ENCODE measurements at regions not wholly inside any gene's neighbourhood (a gene's known extent, or its start where the extent isn't known, plus 50 kb on each side); places are given as distances from the start of the nearest gene placed in this dataset.
"Not testable (repeated sequence)": the region's sequence is repeated elsewhere in the genome, so short reads cannot be mapped to it uniquely, and the experiment has no call there.

DNA sequence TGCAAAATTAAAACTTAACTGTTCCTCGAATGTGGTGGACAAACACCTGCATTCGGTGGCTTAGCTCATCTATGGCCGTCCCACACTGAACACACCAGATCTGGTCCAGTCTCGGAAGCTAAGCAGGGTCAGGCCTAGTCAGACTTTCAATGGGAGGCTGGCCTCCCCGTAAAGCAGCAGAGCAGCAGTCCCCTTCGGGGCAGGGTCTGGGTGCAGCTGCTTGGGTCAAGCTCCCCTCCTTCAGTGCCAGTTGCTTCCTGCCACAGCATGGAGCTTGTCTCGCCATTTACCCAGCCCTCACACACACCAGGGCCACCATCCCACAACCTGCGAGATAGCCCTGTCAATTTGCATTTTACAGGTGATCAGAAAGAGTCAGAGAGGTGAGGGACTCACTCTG lies 93.2 kb downstream of the TUBA3C start:
- DNase-seq (ENCODE audit: extremely low spot score), result no peak
- TF ChIP-seq BHLHE40 (IDR thresholded peaks at IDR 0.05; ENCODE audit: borderline replicate concordance), result no peak
- TF ChIP-seq FOXA1 (IDR thresholded peaks at IDR 0.05), result no peak
- TF ChIP-seq, protein P1, sequence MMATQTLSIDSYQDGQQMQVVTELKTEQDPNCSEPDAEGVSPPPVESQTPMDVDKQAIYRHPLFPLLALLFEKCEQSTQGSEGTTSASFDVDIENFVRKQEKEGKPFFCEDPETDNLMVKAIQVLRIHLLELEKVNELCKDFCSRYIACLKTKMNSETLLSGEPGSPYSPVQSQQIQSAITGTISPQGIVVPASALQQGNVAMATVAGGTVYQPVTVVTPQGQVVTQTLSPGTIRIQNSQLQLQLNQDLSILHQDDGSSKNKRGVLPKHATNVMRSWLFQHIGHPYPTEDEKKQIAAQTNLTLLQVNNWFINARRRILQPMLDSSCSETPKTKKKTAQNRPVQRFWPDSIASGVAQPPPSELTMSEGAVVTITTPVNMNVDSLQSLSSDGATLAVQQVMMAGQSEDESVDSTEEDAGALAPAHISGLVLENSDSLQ (IDR thresholded peaks at IDR 0.05), result no peak
- TF ChIP-seq L3MBTL2 (conservative IDR thresholded peaks at IDR 0.05), result no peak
- TF ChIP-seq ARNT (IDR thresholded peaks at IDR 0.05), result no peak
- no peak for TF ChIP-seq SP1 (IDR thresholded peaks at IDR 0.05)
- no peak for TF ChIP-seq FOXM1 (IDR thresholded peaks at IDR 0.05; ENCODE audit: borderline replicate concordance)
- TF ChIP-seq HDGF (IDR thresholded peaks at IDR 0.05; ENCODE audit: borderline replicate concordance), result no peak
- CTCF ChIA-PET, result interaction anchor here (0.6 kb wide), 1 partner anchor 61 kb away, joined by 4 read pairs; no protein-coding TSS in a partner anchor
- POLR2A ChIA-PET, result no interaction called here

DNA sequence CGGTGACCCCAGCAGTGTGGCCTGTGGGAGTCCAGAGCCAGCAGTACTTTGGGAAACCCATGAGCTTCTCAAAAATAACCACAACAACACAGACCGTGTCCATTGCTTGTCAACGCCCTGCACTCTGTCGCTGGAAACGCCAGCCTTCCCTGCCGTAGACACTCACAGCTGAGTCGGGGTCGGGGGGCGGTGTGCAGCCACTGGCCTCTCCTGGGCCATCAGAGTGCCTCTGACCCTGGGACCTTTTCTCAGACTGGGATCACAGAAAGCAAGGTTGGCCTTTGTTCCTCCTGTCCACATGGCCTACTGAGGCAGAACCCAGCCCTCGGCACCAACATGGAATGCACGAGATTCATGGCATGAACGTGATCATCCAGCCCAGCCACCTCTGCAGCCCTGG lies 95.7 kb downstream of the TUBA3C start:
- ChIA-PET CTCF (no interaction called here), POLR2A (no interaction called here)
- no peak for DNase-seq (ENCODE audit: extremely low spot score)
- TF ChIP-seq CTBP1 (IDR thresholded peaks at IDR 0.05; ENCODE audit: borderline replicate concordance), result no peak
- TF ChIP-seq NFRKB (IDR thresholded peaks at IDR 0.05), result no peak
- no peak for TF ChIP-seq ARNT (IDR thresholded peaks at IDR 0.05)
- TF ChIP-seq FOXM1 (IDR thresholded peaks at IDR 0.05; ENCODE audit: borderline replicate concordance), result no peak
- TF ChIP-seq L3MBTL2 (conservative IDR thresholded peaks at IDR 0.05), result no peak
- TF ChIP-seq LEF1 (IDR thresholded peaks at IDR 0.05; ENCODE audit: borderline replicate concordance), result no peak
- no peak for TF ChIP-seq FOXA1 (IDR thresholded peaks at IDR 0.05)
- TF ChIP-seq TARDBP (IDR thresholded peaks at IDR 0.05), result no peak
- no peak for TF ChIP-seq HDGF (IDR thresholded peaks at IDR 0.05; ENCODE audit: borderline replicate concordance)
- no peak for TF ChIP-seq SUZ12 (IDR thresholded peaks at IDR 0.05)
- TF ChIP-seq, protein P1 (IDR thresholded peaks at IDR 0.05), result no peak
- no peak for TF ChIP-seq BHLHE40 (IDR thresholded peaks at IDR 0.05; ENCODE audit: borderline replicate concordance)
- no peak for TF ChIP-seq ELF4 (IDR thresholded peaks at IDR 0.05)

DNA sequence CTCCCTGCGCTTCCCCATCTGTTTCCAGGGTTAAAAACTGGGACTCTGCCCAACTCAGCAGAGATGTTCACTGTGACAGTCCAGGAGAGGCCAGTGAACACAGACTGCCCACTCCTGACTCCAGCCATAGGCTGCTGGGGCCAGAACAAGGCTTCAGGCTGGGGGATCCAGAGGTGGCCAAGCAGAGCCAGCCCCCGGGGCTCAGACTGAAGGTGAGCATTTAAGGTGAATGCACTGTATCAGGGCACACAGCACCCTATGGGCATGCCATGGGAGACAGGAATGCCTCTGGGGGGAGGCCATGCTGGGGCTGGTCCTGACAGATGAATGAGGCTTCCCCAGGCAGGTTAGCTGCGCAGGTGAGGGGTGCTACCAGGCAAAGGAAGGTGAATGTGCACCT lies 96.4 kb downstream of the TUBA3C start:
- TF ChIP-seq HDGF (IDR thresholded peaks at IDR 0.05; ENCODE audit: borderline replicate concordance), result no peak
- no peak for DNase-seq (ENCODE audit: extremely low spot score)
- POLR2A ChIA-PET, result no interaction called here
- CTCF ChIA-PET, result no interaction called here

DNA sequence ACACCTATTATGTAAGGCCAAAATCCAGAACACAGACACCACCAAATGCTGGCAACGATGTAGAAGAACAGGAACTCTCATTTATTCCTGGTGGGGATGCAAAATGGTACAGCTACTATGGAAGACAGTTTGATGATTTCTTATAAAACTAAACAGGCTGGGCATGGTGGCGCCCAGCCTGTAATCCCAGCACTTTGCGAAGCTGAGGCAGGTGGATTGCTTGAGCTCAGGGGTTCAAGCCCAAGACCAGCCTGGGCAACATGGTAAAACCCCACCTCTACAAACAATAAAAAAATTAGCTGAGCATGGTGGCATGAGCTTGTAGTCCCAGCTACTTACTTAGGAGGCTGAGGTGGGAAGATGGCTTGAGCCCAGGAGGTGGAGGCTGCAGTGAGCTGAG lies 98.3 kb downstream of the TUBA3C start:
- TF ChIP-seq CTBP1 (IDR thresholded peaks at IDR 0.05; ENCODE audit: borderline replicate concordance), result no peak
- no peak for TF ChIP-seq NFRKB (IDR thresholded peaks at IDR 0.05)
- TF ChIP-seq TARDBP (IDR thresholded peaks at IDR 0.05), result no peak
- TF ChIP-seq LEF1 (IDR thresholded peaks at IDR 0.05; ENCODE audit: borderline replicate concordance), result no peak
- TF ChIP-seq, protein P1 (IDR thresholded peaks at IDR 0.05), result no peak
- TF ChIP-seq BHLHE40 (IDR thresholded peaks at IDR 0.05; ENCODE audit: borderline replicate concordance), result no peak
- no peak for TF ChIP-seq HDGF (IDR thresholded peaks at IDR 0.05; ENCODE audit: borderline replicate concordance)
- TF ChIP-seq SUZ12 (IDR thresholded peaks at IDR 0.05), result no peak
- TF ChIP-seq ARNT (IDR thresholded peaks at IDR 0.05), result no peak
- TF ChIP-seq L3MBTL2 (conservative IDR thresholded peaks at IDR 0.05), result no peak
- TF ChIP-seq FOXA1 (IDR thresholded peaks at IDR 0.05), result no peak
- ChIA-PET POLR2A (no interaction called here), CTCF (no interaction called here)
- no peak for DNase-seq (ENCODE audit: extremely low spot score)

DNA sequence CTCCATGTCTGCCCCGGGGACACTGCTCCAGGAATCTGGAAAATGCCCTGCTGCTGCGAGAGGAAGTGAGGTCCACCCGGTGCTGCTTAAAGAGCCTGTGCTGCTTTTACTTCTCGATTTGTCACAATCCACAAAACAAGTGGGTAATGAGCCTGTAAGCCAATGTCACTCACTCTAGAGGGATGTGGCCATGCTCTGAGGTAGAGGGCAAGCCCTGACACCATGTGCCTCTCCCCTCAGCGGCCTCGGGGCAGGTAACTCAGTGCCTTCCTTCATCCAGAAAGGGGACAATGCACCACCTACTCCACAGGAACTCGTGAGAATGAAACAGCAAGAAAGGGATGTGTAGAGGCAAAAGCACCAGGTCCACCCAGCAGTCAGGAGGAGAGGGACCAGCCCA lies 106.2 kb downstream of the TUBA3C start:
- TF ChIP-seq LEF1 (IDR thresholded peaks at IDR 0.05; ENCODE audit: borderline replicate concordance), result no peak
- TF ChIP-seq HDGF (IDR thresholded peaks at IDR 0.05; ENCODE audit: borderline replicate concordance), result no peak
- no peak for TF ChIP-seq BHLHE40 (IDR thresholded peaks at IDR 0.05; ENCODE audit: borderline replicate concordance)
- ChIA-PET POLR2A (no interaction called here), CTCF (no interaction called here)
- DNase-seq (ENCODE audit: extremely low spot score), result no peak

- ChIA-PET POLR2A (no interaction called here), CTCF (no interaction called here)
- no peak for TF ChIP-seq BHLHE40 (IDR thresholded peaks at IDR 0.05; ENCODE audit: borderline replicate concordance)
- DNase-seq (ENCODE audit: extremely low spot score), result no peak
These were observed 107.1 kb downstream of the TUBA3C start for GRCh38 chr13:19074519-19074918.

GRCh38 chr13:19074106-19074505 lies 107.5 kb downstream of the TUBA3C start:
- POLR2A ChIA-PET; CTCF ChIA-PET; DNase-seq (ENCODE audit: extremely low spot score): not testable (repeated sequence)

DNA sequence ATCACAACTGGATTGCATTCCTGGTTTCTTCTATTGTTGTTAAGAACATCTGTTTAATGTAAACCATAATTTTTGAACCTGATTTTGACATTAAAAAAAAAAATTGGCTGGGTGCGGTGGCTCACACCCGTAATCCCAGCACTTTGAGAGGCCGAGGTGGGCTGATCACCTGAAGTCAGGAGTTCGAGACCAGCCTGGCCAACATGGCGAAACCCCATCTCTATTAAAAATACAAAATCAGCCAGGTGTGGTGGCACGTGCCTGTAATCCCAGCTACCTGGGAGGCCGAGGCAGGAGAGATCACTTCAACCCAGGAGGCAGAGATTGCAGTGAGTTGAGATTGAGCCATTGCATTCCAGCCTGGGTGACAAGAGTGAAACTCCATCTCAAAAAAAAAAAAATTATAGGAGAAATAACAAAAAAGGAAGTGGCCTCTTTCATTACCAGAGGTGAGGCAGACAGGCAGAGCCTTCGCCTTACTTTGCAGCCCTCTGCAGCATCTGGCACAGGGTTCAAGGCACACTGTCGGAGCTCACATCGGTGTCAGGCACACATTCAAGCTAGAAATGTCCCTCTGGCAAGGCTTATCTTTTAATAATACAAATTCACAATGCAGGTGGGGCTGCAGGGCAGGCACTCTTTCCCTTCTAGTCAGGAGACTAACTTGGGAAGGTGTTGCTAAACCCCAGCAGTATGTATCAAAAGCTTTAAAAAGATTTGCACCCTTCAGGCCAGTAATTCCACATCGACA lies 108.5 kb downstream of the TUBA3C start:
- CTCF ChIA-PET; POLR2A ChIA-PET; DNase-seq (ENCODE audit: extremely low spot score): not testable (repeated sequence)

Measured in HEK293T (cell line).